ENCODE measurements at regions not wholly inside any gene's neighbourhood (a gene's known extent, or its start where the extent isn't known, plus 50 kb on each side); places are given as distances from the start of the nearest gene placed in this dataset.

DNA sequence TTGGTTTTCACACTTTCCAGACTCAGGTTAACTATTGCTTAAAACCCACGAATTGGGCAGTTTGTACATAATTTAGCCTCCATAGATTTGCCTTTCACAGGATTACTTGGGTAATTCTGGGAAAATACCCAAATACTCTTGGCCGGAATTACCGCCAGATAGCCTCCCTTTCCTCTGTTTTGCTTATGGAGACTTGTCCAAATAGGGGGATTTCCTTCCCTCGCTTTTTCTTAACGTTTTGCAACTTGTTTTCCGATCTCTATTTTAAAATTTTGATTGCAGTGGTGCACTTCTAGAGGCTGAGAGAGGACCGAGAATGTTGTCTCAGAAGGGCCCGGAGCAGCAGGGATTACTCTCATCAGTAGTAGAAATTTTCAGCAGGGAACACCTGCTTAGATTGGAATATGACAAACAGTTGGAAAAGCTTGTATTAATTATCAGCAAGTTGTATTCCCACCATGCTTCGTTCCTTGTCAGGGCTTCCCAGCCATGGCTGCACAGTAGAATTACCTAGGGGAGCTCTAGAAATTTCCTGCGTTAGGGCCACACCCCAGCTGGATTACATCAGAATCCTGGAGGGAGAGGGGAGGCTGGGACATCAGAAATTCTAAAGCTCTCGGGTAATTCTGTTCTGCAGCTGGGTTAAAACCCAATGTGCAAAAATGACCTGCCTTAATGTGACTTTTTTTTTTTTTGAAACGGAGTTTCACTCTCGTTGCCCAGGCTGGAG is 329.1 kb downstream of the SH3GL2 start:
- Mint-ChIP-seq H3K36me3 (ENCODE audit: low read depth) (no peaks in the 10 kb centered on the region), H3K9me3 (peaks cover under 1% of the 10 kb centered on the region), H3K4me3 (no peak overlapping the region), H3K4me1 (ENCODE audit: low read depth) (no peaks in the 10 kb centered on the region), H3K27ac (no peak overlapping the region), H3K27me3 (peaks cover 28% of the 10 kb centered on the region)

DNA sequence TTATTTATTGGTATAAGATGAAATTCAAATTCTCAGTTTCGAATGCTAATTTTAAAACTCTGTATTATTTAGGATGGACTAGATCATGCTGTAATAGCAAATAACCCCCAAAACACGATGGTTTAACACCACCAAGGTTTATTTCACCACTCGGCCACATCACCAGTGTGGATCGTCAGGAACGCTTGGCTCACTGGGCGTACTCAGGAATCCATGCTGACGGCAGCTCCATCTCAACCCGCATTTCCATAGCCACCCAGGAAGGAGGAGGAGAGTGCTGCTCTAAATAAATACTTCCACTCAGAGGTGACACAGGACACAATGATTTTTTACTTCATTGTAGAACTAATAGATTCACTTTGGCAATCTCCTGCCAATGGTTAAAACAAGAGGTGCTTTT is 347.4 kb downstream of the SH3GL2 start:
- Mint-ChIP-seq H3K4me3 (no peak overlapping the region), H3K27ac (no peak overlapping the region), H3K4me1 (ENCODE audit: low read depth) (no peaks in the 10 kb centered on the region), H3K9me3 (peaks cover 3% of the 10 kb centered on the region), H3K27me3 (no peaks in the 10 kb centered on the region), H3K36me3 (ENCODE audit: low read depth) (no peaks in the 10 kb centered on the region)

- no peak overlapping the region for H3K4me3 Mint-ChIP-seq
- no peaks in the 10 kb centered on the region for H3K4me1 Mint-ChIP-seq (ENCODE audit: low read depth)
- H3K27me3 Mint-ChIP-seq = no peaks in the 10 kb centered on the region
- no peak overlapping the region for H3K27ac Mint-ChIP-seq
- no peaks in the 10 kb centered on the region for H3K36me3 Mint-ChIP-seq (ENCODE audit: low read depth)
- H3K9me3 Mint-ChIP-seq = peaks cover 3% of the 10 kb centered on the region
Measured at GRCh38 chr9:17927616-17928015, 348.8 kb downstream of the SH3GL2 start.

GRCh38 chr9:17928228-17928627 is 349.4 kb downstream of the SH3GL2 start:
- no peaks in the 10 kb centered on the region for H3K36me3 Mint-ChIP-seq (ENCODE audit: low read depth)
- H3K27me3 Mint-ChIP-seq = no peaks in the 10 kb centered on the region
- no peaks in the 10 kb centered on the region for H3K4me1 Mint-ChIP-seq (ENCODE audit: low read depth)
- no peak overlapping the region for H3K4me3 Mint-ChIP-seq
- H3K27ac Mint-ChIP-seq = no peak overlapping the region
- no peaks in the 10 kb centered on the region for H3K9me3 Mint-ChIP-seq

DNA sequence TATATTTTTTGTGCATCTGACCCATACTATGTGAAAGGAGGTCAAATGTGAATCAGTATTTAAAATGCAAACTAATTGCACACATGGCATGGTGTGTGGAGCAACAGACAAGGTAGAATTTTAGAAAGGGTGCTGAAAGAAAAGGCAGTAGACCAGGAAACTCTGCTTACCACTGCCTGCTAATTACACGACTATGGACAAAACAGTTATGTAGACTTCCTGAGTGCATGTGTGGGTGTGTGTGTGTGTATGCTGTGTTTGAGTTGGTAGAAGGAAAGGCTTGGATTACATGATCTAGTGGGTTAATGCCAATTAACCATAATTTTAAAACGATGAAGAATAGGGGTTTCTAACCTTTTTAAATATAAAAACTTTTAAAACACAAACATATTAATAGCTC is 349.9 kb downstream of the SH3GL2 start:
- no peaks in the 10 kb centered on the region for H3K9me3 Mint-ChIP-seq
- no peak overlapping the region for H3K4me3 Mint-ChIP-seq
- H3K27me3 Mint-ChIP-seq = no peaks in the 10 kb centered on the region
- no peak overlapping the region for H3K27ac Mint-ChIP-seq
- no peaks in the 10 kb centered on the region for H3K4me1 Mint-ChIP-seq (ENCODE audit: low read depth)
- no peaks in the 10 kb centered on the region for H3K36me3 Mint-ChIP-seq (ENCODE audit: low read depth)

GRCh38 chr9:17929506-17929905 is 350.6 kb downstream of the SH3GL2 start:
- H3K9me3 Mint-ChIP-seq = no peaks in the 10 kb centered on the region
- no peak overlapping the region for H3K4me3 Mint-ChIP-seq
- H3K36me3 Mint-ChIP-seq (ENCODE audit: low read depth) = no peaks in the 10 kb centered on the region
- H3K27me3 Mint-ChIP-seq = no peaks in the 10 kb centered on the region
- no peak overlapping the region for H3K27ac Mint-ChIP-seq
- no peaks in the 10 kb centered on the region for H3K4me1 Mint-ChIP-seq (ENCODE audit: low read depth)

DNA sequence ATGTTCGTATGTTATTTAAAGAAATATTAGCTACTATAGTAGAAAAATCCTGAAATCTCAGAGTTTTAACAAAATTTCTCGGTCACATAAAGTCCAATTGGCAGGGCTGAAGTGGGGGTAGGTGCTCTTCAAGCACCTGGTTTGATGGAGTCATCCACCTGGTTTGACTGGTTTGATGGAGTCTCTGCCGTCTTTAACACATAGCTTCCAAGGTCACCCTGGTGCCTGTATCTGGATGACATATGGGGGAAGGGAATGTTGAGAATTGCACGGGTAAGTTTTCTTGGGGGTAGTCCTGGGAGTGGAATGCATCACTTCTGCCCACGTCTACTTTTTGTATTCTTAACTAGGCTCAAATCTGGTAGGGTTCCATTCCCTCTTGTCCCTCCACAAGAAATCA is 351.2 kb downstream of the SH3GL2 start:
- H3K9me3 Mint-ChIP-seq = no peaks in the 10 kb centered on the region
- no peaks in the 10 kb centered on the region for H3K36me3 Mint-ChIP-seq (ENCODE audit: low read depth)
- H3K4me3 Mint-ChIP-seq = no peak overlapping the region
- no peaks in the 10 kb centered on the region for H3K27me3 Mint-ChIP-seq
- no peak overlapping the region for H3K27ac Mint-ChIP-seq
- no peaks in the 10 kb centered on the region for H3K4me1 Mint-ChIP-seq (ENCODE audit: low read depth)

- Mint-ChIP-seq H3K4me1 (ENCODE audit: low read depth) (no peaks in the 10 kb centered on the region), H3K9me3 (peaks cover 7% of the 10 kb centered on the region), H3K36me3 (ENCODE audit: low read depth) (no peaks in the 10 kb centered on the region), H3K4me3 (no peak overlapping the region), H3K27ac (no peak overlapping the region), H3K27me3 (no peaks in the 10 kb centered on the region)
Measured at GRCh38 chr9:17936365-17936764, 357.5 kb downstream of the SH3GL2 start.

- H3K4me3 Mint-ChIP-seq = no peak overlapping the region
- peaks cover 7% of the 10 kb centered on the region for H3K9me3 Mint-ChIP-seq
- H3K36me3 Mint-ChIP-seq (ENCODE audit: low read depth) = no peaks in the 10 kb centered on the region
- no peak overlapping the region for H3K27ac Mint-ChIP-seq
- H3K4me1 Mint-ChIP-seq (ENCODE audit: low read depth) = no peaks in the 10 kb centered on the region
- no peaks in the 10 kb centered on the region for H3K27me3 Mint-ChIP-seq
Measured at GRCh38 chr9:17938035-17938655, 359.3 kb downstream of the SH3GL2 start.

DNA sequence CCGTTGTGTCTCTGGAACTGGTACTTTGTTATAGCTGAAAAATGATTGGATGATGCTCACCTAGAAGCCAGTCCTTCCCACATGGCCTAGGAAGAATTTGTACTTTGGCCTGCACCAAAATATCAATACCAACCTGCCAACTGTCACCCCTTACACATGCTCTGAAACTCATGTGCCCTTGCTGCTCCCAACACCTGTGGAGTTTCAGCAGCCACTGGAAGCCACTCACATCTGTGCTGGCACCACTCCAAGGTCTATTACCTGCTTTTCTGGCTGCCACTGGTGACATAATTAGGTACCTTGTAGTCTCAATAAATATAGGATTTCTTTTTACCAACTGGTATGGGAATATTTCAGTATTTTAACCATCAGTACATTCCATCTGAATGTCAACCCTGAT is 363.6 kb downstream of the SH3GL2 start:
- no peak overlapping the region for H3K4me3 Mint-ChIP-seq

GRCh38 chr9:17955409-17955808 is 376.5 kb downstream of the SH3GL2 start:
- Mint-ChIP-seq H3K4me3 (no peak overlapping the region), H3K36me3 (ENCODE audit: low read depth) (no peaks in the 10 kb centered on the region), H3K27ac (no peak overlapping the region), H3K4me1 (ENCODE audit: low read depth) (no peaks in the 10 kb centered on the region), H3K9me3 (no peaks in the 10 kb centered on the region), H3K27me3 (no peaks in the 10 kb centered on the region)

More for the DNA sequence above, 363.6 kb downstream of the SH3GL2 start:
- H3K4me1 Mint-ChIP-seq (ENCODE audit: low read depth) = no peaks in the 10 kb centered on the region
- no peak overlapping the region for H3K27ac Mint-ChIP-seq
- no peaks in the 10 kb centered on the region for H3K36me3 Mint-ChIP-seq (ENCODE audit: low read depth)
- H3K27me3 Mint-ChIP-seq = no peaks in the 10 kb centered on the region
- H3K9me3 Mint-ChIP-seq = peaks cover 14% of the 10 kb centered on the region

- Mint-ChIP-seq H3K27ac (no peak overlapping the region), H3K9me3 (no peaks in the 10 kb centered on the region), H3K27me3 (no peaks in the 10 kb centered on the region), H3K4me3 (no peak overlapping the region), H3K36me3 (ENCODE audit: low read depth) (no peaks in the 10 kb centered on the region), H3K4me1 (ENCODE audit: low read depth) (no peaks in the 10 kb centered on the region)
Measured at GRCh38 chr9:17958363-17958762, 379.5 kb downstream of the SH3GL2 start.

GRCh38 chr9:17962747-17963146 is 383.9 kb downstream of the SH3GL2 start:
- H3K27me3 Mint-ChIP-seq = no peaks in the 10 kb centered on the region
- no peaks in the 10 kb centered on the region for H3K9me3 Mint-ChIP-seq
- no peaks in the 10 kb centered on the region for H3K4me1 Mint-ChIP-seq (ENCODE audit: low read depth)
- no peak overlapping the region for H3K4me3 Mint-ChIP-seq
- no peaks in the 10 kb centered on the region for H3K36me3 Mint-ChIP-seq (ENCODE audit: low read depth)
- no peak overlapping the region for H3K27ac Mint-ChIP-seq

DNA sequence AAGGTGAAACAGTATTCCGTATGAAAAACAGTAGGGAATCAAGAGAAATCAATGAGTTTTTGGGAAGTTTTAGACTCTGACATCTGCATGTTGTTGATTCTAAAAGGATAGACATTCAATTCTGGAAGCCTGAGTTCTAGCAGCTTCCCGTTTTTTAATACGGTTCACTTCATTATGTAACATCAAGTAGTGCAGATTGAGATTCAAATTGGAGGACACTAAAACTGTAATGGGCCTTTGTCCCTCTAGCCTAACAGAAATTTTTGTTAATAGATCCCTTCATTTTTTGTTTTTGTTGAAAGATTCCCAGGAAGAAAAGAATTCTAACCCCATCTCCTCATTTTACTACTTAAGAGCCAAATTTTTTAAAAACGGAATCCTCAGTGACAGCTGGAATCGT is 384.6 kb downstream of the SH3GL2 start:
- H3K4me1 Mint-ChIP-seq (ENCODE audit: low read depth) = no peaks in the 10 kb centered on the region
- no peaks in the 10 kb centered on the region for H3K36me3 Mint-ChIP-seq (ENCODE audit: low read depth)
- H3K27me3 Mint-ChIP-seq = no peaks in the 10 kb centered on the region
- H3K27ac Mint-ChIP-seq = no peak overlapping the region
- no peaks in the 10 kb centered on the region for H3K9me3 Mint-ChIP-seq
- H3K4me3 Mint-ChIP-seq = no peak overlapping the region

GRCh38 chr9:17967731-17968130 is 388.9 kb downstream of the SH3GL2 start:
- no peaks in the 10 kb centered on the region for H3K36me3 Mint-ChIP-seq (ENCODE audit: low read depth)
- no peak overlapping the region for H3K27ac Mint-ChIP-seq
- no peaks in the 10 kb centered on the region for H3K4me1 Mint-ChIP-seq (ENCODE audit: low read depth)
- no peak overlapping the region for H3K4me3 Mint-ChIP-seq
- H3K9me3 Mint-ChIP-seq = no peaks in the 10 kb centered on the region
- H3K27me3 Mint-ChIP-seq = no peaks in the 10 kb centered on the region

DNA sequence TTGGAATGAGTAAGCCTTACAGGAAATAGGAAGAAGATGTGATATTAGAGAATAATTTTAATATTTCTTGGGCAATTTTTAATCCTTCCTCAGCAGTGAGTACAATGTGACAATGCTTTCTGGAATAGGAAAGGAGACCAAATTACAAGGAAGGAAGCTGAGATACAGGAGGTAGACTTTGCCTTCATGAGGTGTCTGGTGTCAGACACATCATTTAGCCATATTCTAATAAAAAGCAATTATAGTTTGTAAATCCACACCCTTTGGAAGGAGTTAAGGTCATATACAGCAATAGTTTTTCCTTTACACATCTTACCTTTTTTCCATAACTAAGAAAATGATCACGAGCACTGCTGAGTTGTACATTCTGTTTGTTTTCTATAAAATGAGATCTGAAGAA is 390.4 kb downstream of the SH3GL2 start:
- no peak overlapping the region for H3K27ac Mint-ChIP-seq
- H3K27me3 Mint-ChIP-seq = no peaks in the 10 kb centered on the region
- no peaks in the 10 kb centered on the region for H3K9me3 Mint-ChIP-seq
- H3K4me3 Mint-ChIP-seq = no peak overlapping the region
- no peaks in the 10 kb centered on the region for H3K36me3 Mint-ChIP-seq (ENCODE audit: low read depth)
- H3K4me1 Mint-ChIP-seq (ENCODE audit: low read depth) = no peaks in the 10 kb centered on the region

All from stimulated activated naive CD8-positive, alpha-beta T cell treated with anti-CD3 and anti-CD28 coated beads, Interleukin-15, Interleukin-2, amounts not matched to agents 100 ng/mL and 50 ng/mL, for 24 hours (primary cell).